NCI-H2081 (cell line): ENCODE measurements at regions not wholly inside any gene's neighbourhood (a gene's known extent, or its start where the extent isn't known, plus 50 kb on each side); places are given as distances from the start of the nearest gene placed in this dataset.

Experiments used
- DNase-seq, 2 experiments: peaks; one replicate each; lab custom pipeline; 2025; lab: John Stamatoyannopoulos, UW

GRCh38 chr7:94274828-94275227 is 119.9 kb upstream of the COL1A2 start:
- DNase-seq, result no peak

- DNase-seq, result no peak
These were observed 118.7 kb upstream of the COL1A2 start for GRCh38 chr7:94276027-94276426.

- peak in 1 of 2 experiments; percentile 53 for DNase-seq
These were observed 117.9 kb upstream of the COL1A2 start for GRCh38 chr7:94276795-94277194.

GRCh38 chr7:94277236-94277635 is 117.5 kb upstream of the COL1A2 start:
- DNase-seq, result no peak

- DNase-seq, result no peak
These were observed 113.8 kb upstream of the COL1A2 start for GRCh38 chr7:94280851-94281250.

DNA sequence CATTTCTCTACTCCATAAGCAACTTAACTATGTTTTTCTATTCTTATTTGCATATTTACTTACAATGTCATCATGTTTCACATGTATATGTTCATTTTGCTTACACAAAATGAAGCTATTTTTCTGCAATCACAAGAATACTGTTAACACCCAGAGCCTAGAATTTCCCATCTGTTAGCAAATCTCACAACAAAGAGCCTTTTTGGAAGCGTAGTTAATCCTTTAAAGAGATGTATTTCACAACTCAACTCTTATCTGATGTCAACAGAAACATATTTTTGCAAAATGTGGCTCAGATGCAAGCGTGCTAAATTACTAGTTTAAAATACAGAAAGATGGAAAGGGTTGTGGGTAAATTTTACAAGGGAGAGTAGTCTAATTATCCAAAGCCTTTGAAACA is 110.6 kb upstream of the COL1A2 start:
- DNase-seq, result no peak

DNA sequence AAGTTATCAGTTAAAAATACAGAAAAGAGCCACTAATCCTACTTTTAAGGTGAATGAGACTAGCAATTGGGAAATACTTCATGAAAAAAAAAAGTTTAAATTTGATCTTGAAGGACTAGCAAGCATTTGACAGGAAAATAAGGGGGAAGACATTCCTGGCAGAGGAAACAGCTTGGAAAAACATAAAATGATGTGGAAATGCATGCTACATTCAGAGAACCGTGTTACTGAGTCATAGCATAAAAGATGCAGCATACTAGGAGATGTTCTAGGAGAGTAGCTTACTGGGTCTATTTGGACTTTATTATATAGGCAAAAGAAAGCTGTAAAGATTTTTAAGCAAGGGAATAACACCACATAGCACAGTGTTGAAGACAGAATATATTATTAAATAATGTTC is 108.6 kb upstream of the COL1A2 start:
- DNase-seq, result no peak

- no peak for DNase-seq
These were observed 106.6 kb upstream of the COL1A2 start for GRCh38 chr7:94288096-94288495.

- peak; percentile 82 to 90 for DNase-seq
These were observed 105.6 kb upstream of the COL1A2 start for GRCh38 chr7:94289071-94289470.

- no peak for DNase-seq
These were observed 100.1 kb upstream of the COL1A2 start for GRCh38 chr7:94294471-94295131.

DNA sequence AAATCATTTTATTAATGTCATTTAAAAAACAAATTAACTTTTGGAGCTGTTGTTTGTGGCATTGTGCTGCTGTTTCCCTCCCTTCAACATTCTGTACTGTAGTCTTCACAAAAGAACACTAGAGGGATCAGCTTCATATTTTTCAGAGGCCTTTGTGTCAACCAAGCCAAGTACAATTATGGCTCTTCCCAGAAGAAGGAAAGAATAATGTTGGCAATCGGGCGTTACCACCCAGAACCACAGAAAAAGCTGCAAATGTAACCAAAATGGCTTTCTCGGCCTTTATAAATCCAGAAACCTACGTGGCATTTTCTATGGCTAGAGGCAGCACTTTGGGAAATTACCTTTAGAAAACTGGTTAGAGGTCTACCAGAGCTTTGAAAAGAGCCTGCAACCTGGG is 98.8 kb upstream of the COL1A2 start:
- peak; percentile 51 to 66 for DNase-seq

GRCh38 chr7:94296881-94297280 is 97.8 kb upstream of the COL1A2 start:
- DNase-seq, result no peak

DNA sequence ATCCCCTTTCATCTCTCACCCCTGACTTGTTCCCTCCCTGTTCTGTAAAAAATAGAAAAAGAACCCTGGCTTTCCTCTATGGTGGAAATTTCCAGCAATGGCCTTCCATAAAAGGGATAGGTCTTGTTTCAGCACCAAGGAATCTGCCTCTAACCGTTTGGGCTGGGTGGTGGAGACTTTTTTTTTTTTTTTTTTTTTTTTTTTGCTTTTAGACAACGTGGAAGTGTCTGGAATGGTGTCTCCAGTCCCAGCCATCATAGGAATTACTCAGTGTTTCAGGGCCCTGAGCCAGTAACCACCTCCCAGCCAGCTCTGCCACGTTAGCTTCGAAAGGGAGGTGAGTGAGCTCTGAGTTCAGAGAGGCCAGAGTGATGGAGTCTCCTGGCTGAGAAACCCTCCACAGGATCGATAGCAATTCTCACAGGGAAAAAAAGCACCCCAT is 97.3 kb upstream of the COL1A2 start:
- DNase-seq, result no peak

GRCh38 chr7:94298943-94299342 is 95.8 kb upstream of the COL1A2 start:
- no peak for DNase-seq

DNA sequence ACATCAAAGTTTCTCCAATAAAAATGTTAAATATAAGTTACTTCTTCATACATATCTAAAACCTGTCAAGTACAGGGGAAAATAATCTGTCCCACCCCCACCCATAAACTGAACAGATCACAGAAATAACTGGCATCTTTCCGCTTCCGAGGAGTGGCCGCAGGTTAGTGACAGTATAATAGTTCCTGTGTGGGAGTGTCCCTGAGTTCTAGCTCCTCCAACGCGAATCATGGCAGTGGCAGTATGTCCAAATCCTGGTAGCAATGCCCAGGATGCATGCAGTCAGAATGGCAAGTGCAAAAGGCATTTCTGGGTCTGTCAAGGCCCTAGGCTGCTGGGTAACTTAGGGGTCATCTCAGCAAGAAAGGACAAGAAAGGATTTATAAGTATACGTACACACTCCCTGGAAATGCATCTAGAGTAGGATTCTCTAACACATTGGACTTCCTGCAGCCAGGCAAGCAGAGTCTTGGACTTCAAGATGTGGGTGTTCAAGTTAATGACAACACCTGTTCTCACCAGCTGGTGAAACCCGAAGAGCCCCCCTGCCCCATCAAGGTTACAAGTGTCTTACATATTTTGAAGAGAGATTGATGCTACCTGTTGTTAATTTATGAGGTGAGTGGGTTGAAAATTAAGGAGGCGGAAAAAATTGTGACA is 94.4 kb upstream of the COL1A2 start:
- no peak for DNase-seq

DNA sequence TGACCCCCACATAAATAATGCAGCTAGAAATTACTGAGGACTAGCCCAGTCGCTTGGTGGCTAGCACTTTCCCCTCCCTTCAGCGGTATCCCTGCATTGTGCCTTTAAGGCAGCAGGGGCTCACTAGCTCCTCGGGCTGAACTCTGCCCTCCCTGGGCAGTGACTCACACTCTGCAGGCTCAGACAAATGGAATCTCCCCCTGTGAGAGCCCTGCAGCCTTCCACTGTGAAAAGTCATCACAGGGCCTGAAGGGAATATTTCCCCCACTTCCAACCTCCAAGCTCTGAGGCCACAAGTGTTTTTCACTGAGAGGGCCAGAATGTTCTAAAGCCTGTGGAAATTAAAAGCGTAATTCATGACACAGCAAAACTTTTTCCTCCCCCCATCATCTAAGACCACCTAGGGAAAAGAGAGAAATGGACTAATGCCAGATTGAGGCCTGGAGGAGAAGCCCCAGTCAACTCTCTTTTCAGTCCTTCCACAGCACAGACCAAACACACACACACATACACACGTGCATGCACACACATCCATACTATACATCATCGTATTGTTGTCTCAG is 93.6 kb upstream of the COL1A2 start:
- no peak for DNase-seq

DNA sequence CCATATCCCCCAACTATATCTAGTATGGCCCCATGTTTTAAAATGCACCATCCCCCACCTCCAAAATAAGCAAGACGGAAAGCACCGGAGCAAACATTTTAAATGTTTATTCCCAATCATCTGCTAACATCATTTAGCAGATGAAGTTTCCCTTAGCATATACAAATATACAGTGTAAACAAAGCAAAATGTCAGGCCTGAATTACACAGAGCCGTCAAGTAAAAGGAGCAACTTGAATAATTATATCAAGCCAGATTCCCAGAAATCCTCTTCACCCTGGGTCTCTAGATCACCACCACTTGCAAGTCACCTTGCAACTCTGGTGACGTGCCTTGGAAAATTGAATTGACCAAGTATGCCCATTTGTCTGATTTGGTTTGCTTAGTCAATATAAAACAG is 91.6 kb upstream of the COL1A2 start:
- no peak for DNase-seq

GRCh38 chr7:94303695-94304094 is 91.0 kb upstream of the COL1A2 start:
- DNase-seq, result no peak

DNA sequence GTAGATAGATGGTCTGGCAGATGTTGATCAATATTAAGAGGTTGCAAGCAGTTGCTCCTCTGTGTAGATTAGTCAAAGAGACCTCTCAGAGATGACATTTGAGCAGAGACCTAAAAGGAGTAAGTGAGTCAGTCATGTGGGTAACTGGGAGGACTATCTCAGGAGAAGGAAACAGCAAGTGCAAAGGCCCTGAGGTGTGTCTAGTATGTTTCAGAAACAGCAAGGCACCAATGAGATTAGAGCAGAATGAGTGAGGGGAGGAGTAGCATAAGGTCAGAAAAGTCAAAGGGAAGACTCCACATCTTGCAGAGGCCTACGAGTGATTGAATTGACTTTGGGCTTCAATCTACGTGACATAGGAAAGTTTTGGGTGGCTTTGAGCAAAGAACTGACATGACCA is 89.8 kb upstream of the COL1A2 start:
- no peak for DNase-seq

- DNase-seq, result no peak
These were observed 88.9 kb upstream of the COL1A2 start for GRCh38 chr7:94305836-94306235.

GRCh38 chr7:94307399-94308048 is 87.2 kb upstream of the COL1A2 start:
- DNase-seq, result no peak

DNA sequence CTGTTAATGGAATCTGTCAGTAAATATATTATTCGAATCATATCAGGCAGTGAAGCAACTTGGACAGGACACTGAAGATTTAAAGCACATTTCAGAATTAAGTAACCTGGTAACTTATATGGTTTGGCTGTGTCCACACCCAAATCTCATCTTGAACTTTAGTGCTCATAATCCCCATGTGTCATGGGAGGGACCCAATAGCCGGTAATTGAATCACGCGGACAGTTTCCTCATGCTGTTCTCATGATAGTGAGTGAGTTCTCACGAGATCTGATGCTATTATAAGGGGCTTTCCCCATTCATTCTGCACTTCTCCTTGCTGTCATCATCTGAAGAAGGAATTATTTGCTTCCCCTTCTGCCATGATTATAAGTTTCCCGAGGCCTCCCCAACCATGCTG is 83.2 kb upstream of the COL1A2 start:
- DNase-seq, result no peak

- DNase-seq, result peak; percentile 11 to 37
These were observed 80.8 kb upstream of the COL1A2 start for GRCh38 chr7:94313926-94314325.
